GM19043 (cell line): ENCODE measurements at regions not wholly inside any gene's neighbourhood (a gene's known extent, or its start where the extent isn't known, plus 50 kb on each side); places are given as distances from the start of the nearest gene placed in this dataset.

ENCODE experiments used
- ATAC-seq: cut with Tn5 transposase; IDR thresholded peaks from one replicate; pipeline ENCODE4 v1.9.1; 2021; ENCODE audit warnings: low read depth; ENCODE audit not compliant: unreplicated experiment

DNA sequence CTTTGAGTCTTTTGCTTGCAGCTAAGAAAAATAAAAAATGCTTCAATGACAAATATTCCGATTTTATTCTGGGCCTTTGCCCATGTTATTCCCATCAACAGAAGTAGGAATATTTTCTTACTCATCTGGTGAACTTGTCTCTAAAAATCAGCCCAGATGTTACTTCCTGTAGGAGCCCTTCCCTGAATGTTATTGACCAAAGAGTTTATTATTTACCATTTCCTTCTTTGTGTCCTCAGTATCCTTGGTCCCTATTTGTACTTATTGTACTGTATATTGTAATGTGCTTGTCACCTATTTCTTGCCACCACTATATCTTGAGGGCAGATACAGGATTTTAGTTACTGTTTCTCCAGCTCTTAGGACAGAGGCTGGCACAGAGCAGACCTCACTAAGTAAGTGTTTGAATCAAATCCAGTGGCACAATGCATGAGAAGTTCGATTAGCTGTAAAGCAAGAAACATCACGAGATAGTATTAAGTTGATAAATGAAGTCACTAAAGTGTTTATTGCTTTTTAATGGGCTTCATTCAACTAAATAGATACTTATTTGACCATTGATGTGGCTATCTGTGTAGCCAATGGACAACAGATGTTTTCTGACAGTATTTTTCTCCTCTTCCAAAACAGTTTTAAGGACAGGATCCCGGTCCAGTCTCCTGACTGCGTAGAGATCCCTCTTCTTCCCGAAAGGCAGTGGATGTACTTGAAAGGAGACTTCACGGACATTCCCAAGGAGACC, 109.1 kb downstream of the DDX1 start:
- no peak for ATAC-seq

DNA sequence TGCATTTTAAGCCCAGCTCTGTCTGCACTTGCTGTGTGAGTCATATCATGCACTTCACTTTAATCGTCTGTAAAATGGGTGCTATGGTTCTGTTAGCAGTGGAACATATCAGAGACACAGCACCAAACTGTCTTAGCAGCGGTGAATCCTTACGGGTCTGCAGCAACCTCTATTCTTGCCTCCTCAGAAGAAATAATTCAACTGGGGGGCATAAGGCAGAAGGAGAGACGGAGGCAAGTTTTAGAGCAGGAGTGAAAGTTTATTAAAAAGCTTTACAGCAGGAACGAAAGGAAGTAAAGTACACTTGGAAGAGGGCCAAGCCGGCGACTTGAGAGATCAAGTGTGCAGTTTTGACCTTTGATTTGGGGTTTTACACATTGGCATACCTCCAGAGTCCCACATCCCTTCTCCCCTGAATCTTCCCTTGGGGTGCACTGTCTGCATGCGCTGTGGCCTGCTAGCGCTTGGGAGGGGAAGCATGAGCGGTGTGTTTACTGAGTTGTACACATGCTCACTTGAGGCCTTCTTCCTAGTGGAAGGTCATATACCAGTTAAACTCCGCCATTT, 109.8 kb downstream of the DDX1 start:
- ATAC-seq = no peak

DNA sequence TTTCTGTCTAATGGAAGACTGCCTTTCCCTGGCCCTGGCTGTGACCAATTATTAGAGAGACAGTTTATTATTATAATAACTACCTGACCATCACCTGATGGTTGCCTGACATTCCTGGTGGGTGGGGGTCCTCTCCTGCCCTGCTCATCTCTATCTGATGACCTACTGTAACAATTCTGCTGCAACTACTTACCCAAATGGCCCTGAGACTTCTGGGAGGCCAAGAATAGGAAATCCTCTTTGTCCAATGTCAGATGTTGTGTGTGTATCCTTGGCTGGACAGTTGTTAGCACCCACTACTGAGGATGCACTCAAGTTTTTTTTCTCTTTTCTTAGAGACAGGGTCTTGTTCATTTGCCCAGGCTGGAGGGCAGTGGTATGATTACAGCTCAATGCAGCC, 110.3 kb downstream of the DDX1 start:
- no peak for ATAC-seq

DNA sequence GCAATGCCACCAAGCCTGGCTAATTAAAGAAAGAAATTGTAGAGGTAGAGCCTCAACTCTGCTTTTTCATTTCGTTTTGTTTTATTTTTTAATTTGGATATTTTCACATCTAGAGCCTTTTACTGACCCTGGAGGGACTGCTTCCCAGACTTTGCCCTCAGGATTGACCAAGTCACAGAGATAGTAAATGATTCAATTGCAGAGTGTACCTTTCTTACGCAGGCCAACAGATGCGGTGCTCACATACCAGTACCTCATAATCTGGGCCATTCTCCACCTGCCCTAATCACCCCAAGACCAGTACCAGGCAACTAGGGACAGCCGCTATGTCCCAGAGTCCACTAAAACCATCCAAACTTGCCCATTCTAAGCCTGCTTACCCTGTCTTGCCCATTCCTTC, 110.8 kb downstream of the DDX1 start:
- no peak for ATAC-seq

DNA sequence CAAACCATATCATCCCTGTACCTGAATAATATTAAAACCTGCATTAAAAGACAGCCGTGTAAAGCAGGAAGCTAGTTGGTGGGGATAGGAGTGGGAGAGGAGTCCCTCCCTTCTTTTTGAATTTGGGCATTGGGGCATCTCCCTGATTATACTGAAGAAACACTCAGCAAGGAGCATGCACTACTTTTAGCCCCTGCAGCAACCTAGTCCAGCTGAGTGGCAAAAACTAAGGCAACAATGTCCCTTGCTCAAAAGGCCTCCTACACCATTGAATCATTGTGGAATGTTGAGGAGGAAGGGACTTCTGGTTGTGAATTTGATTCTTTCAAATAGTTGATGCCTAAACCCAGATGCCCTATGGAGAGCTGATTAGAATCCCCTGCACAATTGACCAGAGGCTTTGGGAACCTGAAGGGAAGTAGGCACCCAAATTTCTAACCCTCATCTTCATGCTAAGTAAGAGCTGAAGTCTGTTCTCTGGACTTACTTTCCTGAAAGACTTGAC, 111.7 kb downstream of the DDX1 start:
- ATAC-seq = no peak

DNA sequence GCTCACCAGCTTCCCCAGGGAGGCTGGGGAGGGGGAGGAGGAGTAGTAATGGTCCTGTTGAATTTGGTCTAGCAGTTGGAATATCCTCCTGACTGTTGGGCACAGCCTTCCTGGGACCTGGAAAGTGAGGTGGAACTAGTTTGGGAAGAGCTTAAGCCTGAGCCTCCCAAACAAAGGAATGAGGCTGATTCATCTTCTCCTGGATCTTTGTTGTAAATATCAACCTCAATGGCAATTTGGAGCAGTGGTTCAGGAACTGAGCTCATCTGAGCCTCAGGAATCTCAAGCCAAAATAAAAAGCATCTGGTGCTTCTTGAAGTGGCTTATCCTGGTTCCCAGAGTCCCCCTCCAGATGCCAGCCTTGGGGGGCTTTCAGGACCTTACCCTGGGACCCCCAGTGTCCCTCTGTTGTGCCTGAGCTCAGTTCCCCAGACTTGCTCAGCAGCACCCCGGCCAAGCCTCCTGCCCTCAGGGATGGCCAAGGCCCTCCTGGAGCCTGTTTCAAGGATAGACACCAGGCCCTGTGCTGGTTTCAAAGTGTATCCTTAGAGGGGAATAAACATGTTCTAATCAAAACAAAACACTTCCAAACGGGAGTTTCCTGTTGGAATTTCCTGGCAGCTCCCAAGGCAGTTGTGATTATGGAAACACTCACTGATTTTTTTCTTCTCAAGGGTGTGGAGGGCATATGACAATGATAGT, 112.6 kb downstream of the DDX1 start:
- ATAC-seq = no peak

DNA sequence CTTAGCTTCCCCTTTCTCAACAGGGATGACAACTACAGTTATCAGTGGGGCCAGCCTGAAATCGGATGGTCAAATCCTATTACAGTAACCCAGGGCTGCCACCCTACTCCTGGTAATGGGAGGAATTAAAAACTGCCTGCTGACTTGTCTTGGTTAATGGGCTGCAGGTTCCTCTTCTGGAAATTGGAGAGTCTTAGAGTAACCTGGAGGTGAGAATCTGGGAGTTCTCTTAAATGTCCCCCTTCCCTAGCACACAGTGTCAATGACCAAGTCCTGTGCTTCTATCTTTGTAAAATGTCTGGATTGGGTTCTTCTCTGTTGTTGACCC, 113.1 kb downstream of the DDX1 start:
- ATAC-seq = no peak

DNA sequence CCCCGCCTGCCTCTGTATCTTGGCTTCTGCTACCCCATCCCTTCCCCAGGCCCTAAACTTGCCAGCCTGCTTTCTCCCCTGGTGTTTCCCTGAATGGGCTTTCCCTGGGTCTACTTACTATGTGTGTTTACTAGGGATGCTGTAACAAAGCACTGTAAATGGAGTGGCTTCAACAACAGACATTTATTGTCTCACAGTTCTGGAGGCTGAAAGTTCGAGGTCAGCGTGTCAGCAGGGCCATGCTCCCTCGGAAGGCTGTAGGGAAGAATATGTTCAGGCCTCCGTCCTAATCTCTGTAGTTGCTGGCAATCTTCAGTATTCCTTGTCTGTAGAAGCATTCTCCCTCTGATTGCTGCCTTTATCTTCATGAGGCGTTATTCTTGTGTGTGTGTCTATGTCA, 113.6 kb downstream of the DDX1 start:
- ATAC-seq = no peak

DNA sequence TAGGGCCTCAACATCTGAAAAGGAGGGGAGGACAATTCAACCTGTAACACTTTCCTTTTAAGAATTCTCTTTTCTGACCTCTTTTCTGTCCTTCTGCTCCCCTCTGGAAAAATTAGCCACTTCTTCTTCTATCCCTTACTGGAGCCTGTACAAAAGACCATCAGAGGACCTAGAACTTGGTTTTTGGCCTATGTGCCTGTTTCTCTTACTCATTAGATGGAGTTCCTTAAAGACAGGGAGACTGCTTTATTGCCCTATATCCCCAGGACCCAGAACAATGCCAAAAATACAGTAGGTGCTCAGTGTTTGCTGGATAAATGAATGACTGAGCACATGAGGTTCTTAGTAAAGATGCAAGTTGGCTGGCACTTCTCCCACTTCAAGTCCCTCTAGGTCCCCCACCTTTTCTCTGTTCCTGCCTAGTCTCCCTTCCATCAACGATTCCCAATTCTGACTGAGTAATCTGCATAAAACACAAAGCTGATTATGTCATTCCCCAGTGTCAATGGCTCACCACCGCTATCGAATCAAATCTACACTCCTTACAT, 114.2 kb downstream of the DDX1 start:
- ATAC-seq = no peak

DNA sequence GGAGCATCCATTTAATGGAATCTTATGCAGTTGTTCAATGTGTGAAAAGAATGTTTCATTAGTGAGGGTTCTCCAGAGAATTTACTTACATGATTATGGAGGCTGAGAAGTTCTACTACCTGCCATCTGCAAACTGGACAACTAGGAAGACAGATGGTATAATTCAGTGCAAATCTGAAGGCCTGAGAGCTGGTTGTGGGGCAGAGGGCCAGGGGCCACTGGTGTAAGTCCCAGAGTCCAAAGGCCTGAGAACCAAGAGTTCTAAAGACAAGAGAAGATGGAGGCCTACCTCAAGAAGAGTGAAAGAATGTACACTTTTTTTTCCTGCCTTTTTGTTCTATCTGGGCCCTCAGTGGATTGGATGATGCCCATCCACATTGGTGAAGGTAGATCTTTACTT, 114.8 kb downstream of the DDX1 start:
- no peak for ATAC-seq

DNA sequence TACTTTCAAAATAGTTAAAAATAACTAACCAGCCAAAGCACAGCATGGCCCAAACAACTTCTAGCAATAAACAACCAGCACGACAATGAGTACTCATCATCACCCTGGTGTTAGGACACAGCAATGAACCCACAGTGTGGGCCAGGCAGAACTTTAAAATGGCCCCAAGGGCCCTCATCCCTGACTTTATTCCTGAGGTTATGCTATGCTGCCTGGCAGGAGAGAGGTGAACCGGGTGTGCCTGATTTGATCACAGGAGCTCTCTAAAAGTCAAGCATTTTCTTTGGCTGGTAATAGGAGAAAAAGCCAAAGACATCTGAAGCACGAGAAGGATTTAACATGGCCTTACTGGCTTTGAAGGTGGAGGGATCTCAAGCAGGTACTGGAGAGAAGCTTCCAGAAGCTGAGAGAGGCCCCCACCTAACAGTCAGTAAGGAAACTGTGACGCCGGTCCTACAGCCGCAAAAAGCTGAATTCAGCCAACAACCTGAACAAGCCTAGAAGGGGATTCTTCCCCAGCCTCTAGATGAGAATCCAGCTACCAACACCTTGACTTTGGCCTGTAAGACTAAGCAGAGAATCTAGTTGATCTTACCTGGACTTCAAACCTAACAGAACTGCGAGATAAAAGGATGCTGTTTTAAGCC, 115.4 kb downstream of the DDX1 start:
- no peak for ATAC-seq

DNA sequence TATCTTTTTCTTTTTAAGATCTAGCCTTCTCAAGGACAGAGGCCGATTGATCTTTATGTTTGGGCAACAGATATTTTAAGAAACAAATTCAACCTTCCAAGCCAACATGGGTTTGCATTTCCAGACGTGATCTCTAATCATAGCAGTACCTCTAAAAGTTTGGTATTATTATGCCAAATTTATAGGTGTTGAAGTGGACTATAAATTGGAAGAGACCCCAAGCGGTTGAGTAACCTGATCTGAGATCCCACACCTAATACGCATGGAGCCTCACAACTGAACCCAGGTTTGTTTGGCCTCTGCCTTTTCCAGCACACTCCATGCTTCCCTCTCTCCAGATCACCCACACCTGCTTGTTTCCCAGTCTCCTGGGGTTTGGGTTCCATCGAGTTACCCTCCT, 116.5 kb downstream of the DDX1 start:
- ATAC-seq = no peak

DNA sequence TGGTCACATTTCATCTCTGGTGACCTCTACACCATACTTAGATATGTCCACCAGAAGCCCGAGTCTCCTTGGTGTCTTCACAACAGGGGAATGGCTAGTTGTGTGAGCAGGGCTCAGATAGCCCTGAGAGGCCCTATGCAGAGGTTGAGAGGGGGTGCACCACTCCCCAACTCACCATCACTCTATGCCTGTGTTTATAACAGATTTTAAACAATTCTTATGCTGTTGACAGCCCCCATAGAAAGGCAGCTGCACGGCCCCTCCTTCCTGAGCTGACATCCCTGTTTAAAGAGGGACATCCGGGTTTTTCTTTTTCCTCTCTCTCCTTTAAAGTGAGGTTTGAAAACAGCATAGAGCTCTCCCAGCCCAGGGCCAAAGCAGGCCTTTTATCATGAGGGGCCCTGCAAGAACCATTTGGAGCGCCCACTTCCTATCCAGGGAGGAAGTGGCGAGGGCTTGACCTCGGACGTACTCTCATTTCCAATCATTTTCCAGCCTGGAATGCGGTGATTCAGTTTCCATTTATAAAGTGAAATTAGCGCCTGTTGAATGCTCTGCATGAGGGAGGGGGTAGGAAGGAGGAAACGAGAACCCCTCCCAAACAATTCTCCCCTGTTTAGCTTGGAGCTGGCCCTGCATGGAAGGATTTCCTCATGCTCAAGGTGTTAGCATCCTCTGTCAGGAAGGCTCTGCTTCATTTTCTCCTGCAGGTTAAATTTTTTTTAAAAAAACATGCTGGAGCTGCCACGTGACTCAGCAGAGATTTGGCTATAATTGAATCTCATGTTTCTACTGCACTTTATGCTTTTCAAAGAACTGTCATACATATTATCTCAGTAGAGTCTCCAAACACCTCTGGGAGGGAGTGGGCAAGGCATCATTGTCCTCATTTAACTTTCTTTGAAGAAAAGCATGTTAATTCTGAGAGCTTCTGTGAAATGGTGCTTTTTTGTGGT, 117.5 kb downstream of the DDX1 start:
- no peak for ATAC-seq

DNA sequence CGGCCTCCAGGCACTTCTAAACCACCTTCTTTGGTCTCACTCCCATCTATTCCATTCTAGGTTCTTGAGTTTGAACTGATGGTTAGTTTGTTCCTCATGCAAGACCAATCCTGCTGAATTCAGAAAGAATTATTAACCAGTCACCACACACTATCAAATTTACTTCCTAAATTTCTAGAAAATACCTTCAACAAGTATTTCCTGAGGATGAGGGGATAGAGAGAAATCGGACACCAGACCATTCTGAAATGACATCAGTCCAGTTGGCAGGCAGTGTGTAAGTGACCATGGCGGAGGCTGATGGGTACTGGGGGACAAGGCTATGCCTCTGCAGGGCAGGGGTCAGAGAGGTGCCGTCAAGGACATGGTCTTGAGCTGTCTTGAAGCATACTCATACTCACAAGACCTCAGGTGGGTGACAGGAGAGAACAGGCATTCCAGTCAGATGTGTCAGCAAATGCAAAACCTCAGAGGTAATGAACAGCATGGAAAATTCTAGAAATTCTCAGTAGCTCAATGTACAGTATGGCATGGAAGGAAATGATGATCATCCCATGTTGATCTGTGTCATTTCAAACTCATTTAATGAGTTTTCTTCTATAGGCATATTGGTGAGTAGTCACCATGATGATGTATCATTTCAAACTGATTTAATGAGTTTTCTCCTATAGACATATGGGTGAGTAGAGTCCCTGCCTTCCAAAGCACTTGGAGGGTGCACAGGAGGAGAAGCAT, 119.6 kb downstream of the DDX1 start:
- ATAC-seq = no peak

DNA sequence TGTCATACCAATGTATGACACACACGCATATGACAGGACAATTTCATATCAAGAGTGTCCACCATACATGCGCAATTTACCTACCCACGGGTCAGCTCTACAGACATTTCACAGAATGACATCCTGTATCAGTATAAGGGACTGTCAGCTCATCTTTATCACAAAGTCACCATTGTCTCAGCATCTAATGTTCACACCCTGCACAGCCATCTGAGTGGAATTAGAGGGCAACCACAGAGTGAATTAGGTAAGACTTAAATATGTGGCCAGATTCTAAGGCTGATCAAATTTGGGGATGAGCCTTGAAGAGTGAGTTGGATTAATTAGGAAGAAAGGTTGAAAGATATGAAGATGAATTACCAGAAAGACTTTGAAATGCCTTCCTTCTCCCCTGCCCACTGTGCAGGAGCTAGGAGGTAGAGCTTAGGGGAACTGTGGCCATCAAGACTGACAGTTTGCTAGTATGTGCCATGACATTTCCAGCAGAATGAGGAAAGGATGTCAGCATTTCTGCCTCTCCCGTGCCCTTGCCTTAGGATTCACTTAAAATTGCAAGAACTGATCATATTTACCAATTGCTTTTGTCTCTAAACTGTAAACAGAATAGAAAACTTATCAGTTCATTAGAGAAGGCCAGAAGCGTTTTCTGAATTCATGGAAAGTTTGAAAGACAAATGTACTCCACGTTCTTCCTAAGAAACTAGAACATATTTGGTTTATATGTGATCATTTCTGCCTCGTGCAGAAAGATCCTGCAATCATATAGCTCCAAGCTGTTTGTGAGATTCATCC, 121.1 kb downstream of the DDX1 start:
- no peak for ATAC-seq

DNA sequence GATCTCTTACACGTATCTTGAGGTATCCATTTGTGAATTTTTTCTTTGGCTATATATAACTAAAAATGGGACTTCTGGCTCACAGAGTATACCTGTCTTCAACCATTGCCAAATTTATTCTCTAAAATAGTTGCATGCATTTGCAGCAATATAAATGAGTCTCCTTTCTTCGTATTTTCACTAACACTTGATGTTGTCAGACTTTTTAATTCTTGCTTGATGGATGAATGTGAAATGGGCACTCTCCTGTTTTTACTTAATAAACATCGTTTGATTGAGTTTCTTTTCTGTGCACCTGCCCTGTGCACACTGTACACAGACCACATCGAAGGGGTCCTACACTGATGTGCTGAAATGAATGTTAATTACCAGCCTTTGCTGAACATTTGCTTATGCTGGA, 121.8 kb downstream of the DDX1 start:
- no peak for ATAC-seq

DNA sequence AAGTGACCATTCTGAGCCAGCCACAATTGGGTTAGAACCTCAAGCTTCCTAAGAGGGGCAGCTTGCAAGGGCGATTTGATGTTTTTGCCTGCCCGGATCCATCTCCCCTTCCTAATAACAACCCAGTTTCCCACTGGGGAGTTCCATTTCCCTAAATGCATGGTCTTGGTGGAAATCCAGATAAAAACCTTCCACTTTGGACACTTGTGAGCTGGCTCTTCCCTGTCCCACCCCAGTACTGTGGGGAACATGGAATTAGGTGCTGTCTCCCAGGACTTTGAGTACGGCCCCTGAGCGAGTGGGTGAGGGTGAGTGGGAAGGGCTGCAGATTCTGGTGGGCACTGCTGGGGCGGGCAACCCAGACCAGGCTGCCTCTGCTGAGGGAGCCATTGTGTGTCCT, 122.3 kb downstream of the DDX1 start:
- ATAC-seq = no peak

DNA sequence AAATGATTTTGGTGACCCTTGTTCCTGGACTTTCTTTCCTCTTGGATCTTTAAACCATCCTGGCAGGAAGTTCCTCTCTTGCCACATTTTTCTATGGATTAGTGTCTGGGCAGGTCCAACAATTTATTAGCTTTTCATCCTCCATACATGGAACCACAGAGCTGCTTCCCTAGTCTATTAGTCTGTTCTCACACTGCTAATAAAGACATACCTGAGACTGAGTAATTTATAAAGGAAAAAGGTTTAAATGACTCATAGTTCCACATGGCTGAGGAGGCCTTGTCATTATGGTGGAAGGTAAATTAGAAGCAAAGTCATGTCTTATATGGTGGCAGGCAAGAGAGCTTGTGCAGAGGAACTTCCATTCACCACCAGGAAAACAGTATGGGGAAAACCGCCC, 122.9 kb downstream of the DDX1 start:
- no peak for ATAC-seq

DNA sequence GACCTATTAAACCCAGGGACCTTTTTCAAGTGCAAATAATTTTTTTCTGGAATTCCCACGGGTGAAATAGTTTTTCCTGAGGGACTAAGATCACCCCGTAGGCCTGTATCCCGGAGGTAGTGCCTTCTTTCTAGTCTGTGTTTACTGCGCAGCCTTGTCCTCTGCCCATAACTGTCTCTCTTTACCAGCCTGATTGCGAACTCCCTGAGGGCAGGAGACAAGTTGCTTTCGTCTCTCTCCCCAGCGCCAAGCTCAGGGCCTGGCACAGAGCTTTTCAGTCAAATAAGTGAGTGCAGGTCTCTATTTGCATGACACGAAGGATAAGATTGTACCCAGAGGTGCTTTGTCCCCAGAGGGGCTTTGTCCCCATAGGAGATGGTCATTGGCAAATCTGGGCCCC, 123.9 kb downstream of the DDX1 start:
- no peak for ATAC-seq
